ENCODE measurements at regions not wholly inside any gene's neighbourhood (a gene's known extent, or its start where the extent isn't known, plus 50 kb on each side); places are given as distances from the start of the nearest gene placed in this dataset.

GRCh38 chr12:126419131-126419530, 1353.9 kb downstream of the AACS start:
- TF ChIP-seq CTCF (IDR thresholded peaks at IDR 0.05; ENCODE audit: insufficient read depth, low read length), result no peak
- no peak for TF ChIP-seq GABPA (IDR thresholded peaks at IDR 0.05; ENCODE audit: low read depth)
- TF ChIP-seq SPI1 (IDR thresholded peaks at IDR 0.05; ENCODE audit: borderline replicate concordance, low read depth), result no peak

All from HL-60 (cell line).